NCI-H2029 treated with DMSO at 0.1 percent for 48 hours (cell line): ENCODE measurements at regions not wholly inside any gene's neighbourhood (a gene's known extent, or its start where the extent isn't known, plus 50 kb on each side); places are given as distances from the start of the nearest gene placed in this dataset.
"Not testable (repeated sequence)": the region's sequence is repeated elsewhere in the genome, so short reads cannot be mapped to it uniquely, and the experiment has no call there.

Experiments used
- DNase-seq: peaks from one replicate; lab custom pipeline; 2025; lab: John Stamatoyannopoulos, UW

GRCh38 chrX:122913134-122913533 is 270.9 kb upstream of the GRIA3 start:
- no peak for DNase-seq

- DNase-seq = no peak
Measured at GRCh38 chrX:122913764-122914163, 270.3 kb upstream of the GRIA3 start.

GRCh38 chrX:122914256-122914655 is 269.8 kb upstream of the GRIA3 start:
- DNase-seq = no peak

GRCh38 chrX:122934131-122934530 is 249.9 kb upstream of the GRIA3 start:
- no peak for DNase-seq

- DNase-seq = no peak
Measured at GRCh38 chrX:122940199-122940598, 243.9 kb upstream of the GRIA3 start.

GRCh38 chrX:122941806-122942205 is 242.3 kb upstream of the GRIA3 start:
- no peak for DNase-seq

GRCh38 chrX:122943918-122944317 is 240.2 kb upstream of the GRIA3 start:
- DNase-seq = no peak

GRCh38 chrX:122945328-122945727 is 238.8 kb upstream of the GRIA3 start:
- DNase-seq = no peak

GRCh38 chrX:122972604-122973003 is 211.5 kb upstream of the GRIA3 start:
- DNase-seq = no peak

GRCh38 chrX:122982521-122982920 is 201.6 kb upstream of the GRIA3 start:
- DNase-seq = no peak

GRCh38 chrX:123002844-123003243 is 181.2 kb upstream of the GRIA3 start:
- not testable (repeated sequence) for DNase-seq

- no peak for DNase-seq
Measured at GRCh38 chrX:123013141-123013540, 170.9 kb upstream of the GRIA3 start.

- no peak for DNase-seq
Measured at GRCh38 chrX:123036401-123036800, 147.7 kb upstream of the GRIA3 start.

GRCh38 chrX:123049071-123049625 is 134.9 kb upstream of the GRIA3 start:
- no peak for DNase-seq

- no peak for DNase-seq
Measured at GRCh38 chrX:123060986-123061385, 123.1 kb upstream of the GRIA3 start.

GRCh38 chrX:123064053-123064452 is 120.0 kb upstream of the GRIA3 start:
- DNase-seq = no peak

- no peak for DNase-seq
Measured at GRCh38 chrX:123072686-123073385, 111.2 kb upstream of the GRIA3 start.

- DNase-seq = no peak
Measured at GRCh38 chrX:123075947-123076561, 108.0 kb upstream of the GRIA3 start.

- DNase-seq = no peak
Measured at GRCh38 chrX:123077631-123078030, 106.4 kb upstream of the GRIA3 start.

- DNase-seq = no peak
Measured at GRCh38 chrX:123080065-123080464, 104.0 kb upstream of the GRIA3 start.

- no peak for DNase-seq
Measured at GRCh38 chrX:123081776-123082175, 102.3 kb upstream of the GRIA3 start.

GRCh38 chrX:123083924-123084323 is 100.2 kb upstream of the GRIA3 start:
- DNase-seq = no peak

GRCh38 chrX:123084797-123085196 is 99.3 kb upstream of the GRIA3 start:
- no peak for DNase-seq
